Uterus (tissue), 2 donors: ENCODE measurements at regions not wholly inside any gene's neighbourhood (a gene's known extent, or its start where the extent isn't known, plus 50 kb on each side); places are given as distances from the start of the nearest gene placed in this dataset.

Experiments used
- CTCF ChIP-seq, 4 experiments: fragments of 200-600 bp in 2 of 4; fragments of 450-650 bp in 2 of 4; sonication (generic) in 2 of 4; IDR thresholded peaks; one replicate each; pipeline ENCODE4 v1.5.1; 2016 to 2019; ENCODE audit warnings: antibody characterized with exemption in 4 of 4, mild to moderate bottlenecking in 2 of 4, moderate library complexity in 1 of 4
- POLR2A ChIP-seq, 2 donors: fragments of 450-650 bp; IDR thresholded peaks; one replicate each; pipeline ENCODE4 v1.6.1; 2016; ENCODE audit warnings: antibody characterized with exemption in 2 of 2, mild to moderate bottlenecking in 1 of 2, moderate library complexity in 1 of 2

- TF ChIP-seq POLR2A (IDR thresholded peaks at IDR 0.05) (no peak), CTCF (IDR thresholded peaks at IDR 0.05) (no peak)
These were observed 126.3 kb downstream of the ABHD5 start for GRCh38 chr3:43817064-43817463.
